GM19023 (cell line): ENCODE measurements at regions not wholly inside any gene's neighbourhood (a gene's known extent, or its start where the extent isn't known, plus 50 kb on each side); places are given as distances from the start of the nearest gene placed in this dataset.

Experiments used
- ATAC-seq: cut with Tn5 transposase; IDR thresholded peaks from one replicate; pipeline ENCODE4 v1.9.1; 2021; ENCODE audit warnings: mild to moderate bottlenecking, moderate library complexity; ENCODE audit not compliant: unreplicated experiment

DNA sequence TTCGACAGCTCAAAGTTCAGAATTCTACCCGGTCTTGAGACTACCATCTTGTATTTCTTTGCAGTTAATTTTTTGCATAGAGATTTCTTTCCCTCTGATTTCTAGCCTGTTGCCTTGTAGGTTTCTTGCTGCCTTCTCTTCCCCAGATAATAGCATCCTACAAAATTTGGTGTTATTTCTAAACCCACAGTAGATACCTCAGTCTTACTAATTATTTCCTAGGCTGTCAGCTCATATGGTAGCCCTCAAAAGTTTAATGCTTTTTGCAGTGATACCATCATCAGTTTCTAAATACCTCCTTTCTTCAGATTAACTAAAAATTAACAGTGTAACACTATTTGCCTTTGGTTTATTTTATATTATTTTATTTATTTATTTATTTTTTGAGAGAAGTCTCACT lies 61.9 kb upstream of the TMPO start:
- no peak for ATAC-seq

DNA sequence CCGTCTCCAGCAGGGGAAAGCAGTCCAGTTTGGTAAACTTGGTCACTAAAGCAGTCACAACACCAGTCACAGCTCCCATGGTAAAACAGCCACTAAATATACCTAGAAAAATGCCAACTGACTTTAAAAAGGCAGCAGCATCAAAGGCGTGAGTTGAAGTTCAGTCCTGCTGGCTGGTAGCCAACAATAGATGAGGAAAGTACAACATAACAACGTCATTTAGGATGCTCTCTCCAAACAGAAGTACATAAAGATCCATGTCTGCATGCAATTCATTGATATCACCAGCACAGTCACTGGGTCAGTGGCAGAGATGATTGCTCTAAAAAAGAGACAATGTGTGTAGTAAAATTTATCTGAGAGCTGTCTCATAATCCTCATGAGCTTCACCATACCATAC lies 59.3 kb upstream of the TMPO start:
- no peak for ATAC-seq

DNA sequence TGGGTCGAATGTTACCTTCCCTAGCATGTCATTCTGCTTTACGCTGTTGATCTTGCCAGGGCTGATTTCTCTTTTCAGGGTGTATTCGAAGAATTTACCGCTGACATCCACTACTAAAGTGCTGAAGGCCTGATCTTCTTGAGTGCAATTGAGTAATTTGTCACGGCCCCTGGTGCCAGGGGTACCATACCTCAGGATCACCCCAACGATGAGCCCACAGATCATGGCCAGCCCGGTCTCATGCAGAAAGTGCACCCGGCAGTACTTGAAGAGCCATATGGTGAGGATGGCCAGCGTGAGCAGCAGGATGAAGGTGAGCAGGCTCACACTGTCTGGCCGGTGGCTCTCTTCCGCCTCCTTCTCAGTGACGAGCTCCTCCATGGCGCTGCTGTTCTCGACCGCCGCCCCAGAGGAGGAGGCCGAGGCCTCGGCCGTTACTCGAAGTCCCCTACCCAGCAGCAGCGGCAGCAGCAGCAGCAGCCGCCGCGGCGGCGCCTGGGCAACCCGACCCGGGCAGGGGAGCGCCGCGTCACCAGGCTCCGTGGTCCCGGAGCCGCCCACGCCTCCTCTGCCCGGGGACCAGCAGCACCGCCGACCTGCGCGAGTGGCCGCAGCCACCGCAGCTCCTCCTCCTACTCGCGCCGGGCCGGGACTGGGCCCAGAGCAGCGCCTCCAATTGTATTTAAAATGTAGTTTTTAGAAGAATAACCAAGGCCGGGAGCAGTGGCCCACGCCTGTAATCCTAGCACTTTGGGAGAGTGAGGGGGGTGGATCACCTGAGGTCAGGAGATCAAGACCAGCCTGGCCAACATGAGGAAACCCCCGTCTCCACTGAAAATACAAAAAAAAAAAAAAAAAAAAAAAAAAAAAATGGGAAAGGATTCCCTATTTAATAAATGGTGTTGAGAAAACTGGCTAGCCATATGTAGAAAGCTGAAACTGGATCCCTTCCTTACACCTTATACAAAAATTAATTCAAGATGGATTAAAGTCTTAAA lies 58.5 kb upstream of the TMPO start:
- no peak for ATAC-seq

DNA sequence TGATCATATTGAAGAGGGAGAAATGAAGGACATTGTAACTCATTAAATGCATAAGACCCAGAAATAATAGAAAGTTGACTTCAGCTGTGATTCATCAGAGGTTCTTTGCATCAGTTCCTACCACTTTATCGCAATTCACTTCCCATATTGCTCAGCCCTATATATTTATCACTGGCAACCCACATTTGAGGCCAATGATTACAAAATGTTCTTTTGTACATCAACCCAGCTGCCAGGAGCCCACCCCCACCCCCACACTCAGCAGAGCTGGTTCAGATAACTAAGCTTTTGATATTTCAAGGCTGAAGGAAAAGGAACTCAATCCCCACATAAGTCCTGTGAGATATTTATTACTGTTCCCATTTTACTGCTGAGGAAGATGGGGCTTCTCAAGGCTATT lies 51.2 kb upstream of the TMPO start:
- no peak for ATAC-seq

DNA sequence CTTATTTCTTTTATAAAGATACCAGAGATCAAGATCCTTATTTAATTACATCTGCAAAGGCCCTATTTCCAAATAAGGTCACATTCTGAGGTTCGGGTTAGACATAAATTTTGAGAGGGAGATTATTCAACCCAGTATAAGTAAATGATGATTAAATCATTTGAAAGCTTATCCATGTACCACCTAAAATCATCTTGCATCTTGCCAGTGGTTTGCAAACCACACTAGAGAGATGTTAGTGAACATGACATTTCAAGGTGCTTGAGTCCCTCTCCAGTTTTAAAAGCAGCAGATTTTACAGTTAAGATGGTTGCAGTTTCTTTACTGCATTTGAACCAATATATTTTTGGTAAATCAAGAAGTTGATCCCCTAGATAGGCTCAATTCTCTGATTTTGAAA lies 49.9 kb upstream of the TMPO start:
- ATAC-seq, result no peak
